HG03064 (cell line): ENCODE measurements at regions not wholly inside any gene's neighbourhood (a gene's known extent, or its start where the extent isn't known, plus 50 kb on each side); places are given as distances from the start of the nearest gene placed in this dataset.

ENCODE experiments used
- ATAC-seq: cut with Tn5 transposase; IDR thresholded peaks from one replicate; pipeline ENCODE4 v1.9.1; 2021; ENCODE audit warnings: low read depth; ENCODE audit not compliant: unreplicated experiment

DNA sequence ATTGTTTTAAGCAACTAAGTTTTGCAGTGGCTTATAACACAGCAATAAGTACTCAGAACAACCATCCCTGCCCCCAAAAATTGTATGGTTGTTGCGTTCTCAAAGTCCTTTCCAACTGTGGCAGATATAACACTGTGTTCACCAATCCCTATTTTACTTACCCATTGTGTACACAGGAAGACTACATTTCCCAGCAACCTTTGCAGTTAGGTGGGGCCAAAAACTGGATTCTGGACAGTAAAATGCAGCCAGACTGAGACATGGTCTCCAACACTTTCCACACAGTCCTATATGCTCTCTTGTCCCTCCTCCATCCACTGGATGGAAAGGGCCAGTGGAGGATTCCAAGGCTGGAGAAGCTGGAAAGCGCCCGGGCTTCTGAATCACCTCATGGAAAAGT is 523.6 kb downstream of the BCOR start:
- no peak for ATAC-seq

DNA sequence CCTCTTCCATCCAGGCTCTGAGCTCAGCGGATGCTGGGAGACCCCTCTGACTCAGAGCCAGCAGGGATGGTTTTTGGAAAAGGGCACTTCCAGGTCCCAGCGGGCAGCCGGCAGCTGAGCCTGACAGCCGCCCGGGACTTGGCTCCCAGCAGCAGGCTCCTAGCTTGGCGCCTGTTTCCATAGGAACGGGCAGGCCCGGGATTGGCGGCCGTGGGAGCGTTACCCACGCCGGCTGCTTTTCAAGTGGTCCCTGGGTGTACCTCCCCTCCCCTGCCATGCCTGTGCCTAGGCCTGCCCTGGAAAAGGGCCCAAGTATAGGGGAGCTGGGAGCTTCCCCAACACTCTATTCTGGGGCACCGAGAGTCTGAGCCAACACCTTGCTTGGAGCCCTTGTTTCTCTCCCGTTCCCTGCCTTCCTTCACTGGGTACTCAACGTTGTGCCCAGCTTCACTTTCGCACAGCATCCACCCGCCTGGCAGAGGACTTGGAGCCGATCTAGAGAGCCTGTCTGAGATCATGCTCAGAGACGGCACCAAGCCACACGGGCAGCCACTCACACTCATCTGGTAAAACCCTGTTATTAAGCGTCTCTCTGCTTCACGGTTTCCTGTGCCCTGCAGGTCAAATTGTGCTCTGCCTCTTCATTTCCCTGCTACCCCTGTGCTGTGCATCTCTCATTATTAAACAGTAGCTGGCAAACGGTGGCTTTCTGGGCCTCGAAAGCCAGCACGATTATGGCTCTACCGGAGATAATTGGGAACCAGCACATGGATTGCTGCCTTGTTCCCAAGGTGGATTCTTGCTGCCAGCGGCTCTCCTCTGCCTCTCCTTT is 521.5 kb downstream of the BCOR start:
- ATAC-seq: no peak

DNA sequence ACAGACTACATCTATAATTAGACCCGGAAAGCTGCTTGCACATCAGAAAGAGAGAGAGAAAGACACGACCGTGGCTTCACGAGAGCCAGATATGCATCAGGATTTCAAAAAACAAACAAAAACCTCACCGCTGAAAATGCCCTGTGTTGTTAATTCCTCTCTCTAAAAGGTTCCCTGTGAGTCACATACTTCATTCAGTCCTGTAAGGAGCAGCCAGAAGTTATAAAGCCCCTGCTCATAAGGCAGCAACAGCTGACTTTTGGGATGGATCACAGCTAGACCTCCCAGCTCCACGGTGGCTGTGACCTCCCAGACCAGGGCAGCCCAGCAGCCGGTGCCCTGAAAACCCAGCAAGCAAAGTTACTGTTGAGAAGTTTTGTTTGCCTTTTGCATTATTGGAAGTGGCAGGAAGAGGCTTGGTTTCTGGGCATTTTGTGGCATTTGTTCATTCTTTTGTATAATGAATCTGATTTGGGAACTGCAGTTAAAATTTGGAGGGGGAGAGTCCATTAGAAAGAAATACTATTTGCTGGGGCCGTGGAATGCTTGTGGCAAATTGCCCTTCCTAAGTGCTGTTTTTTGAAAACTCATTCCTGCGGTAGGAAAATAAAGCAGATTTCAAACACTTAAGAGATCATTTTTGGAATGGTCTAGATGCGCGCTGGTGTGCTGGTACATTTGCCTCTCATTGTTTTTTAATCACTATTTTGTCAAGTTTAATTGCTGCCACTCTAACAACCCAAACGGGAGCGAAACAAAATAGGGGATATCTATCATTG is 520.4 kb downstream of the BCOR start:
- no peak for ATAC-seq

DNA sequence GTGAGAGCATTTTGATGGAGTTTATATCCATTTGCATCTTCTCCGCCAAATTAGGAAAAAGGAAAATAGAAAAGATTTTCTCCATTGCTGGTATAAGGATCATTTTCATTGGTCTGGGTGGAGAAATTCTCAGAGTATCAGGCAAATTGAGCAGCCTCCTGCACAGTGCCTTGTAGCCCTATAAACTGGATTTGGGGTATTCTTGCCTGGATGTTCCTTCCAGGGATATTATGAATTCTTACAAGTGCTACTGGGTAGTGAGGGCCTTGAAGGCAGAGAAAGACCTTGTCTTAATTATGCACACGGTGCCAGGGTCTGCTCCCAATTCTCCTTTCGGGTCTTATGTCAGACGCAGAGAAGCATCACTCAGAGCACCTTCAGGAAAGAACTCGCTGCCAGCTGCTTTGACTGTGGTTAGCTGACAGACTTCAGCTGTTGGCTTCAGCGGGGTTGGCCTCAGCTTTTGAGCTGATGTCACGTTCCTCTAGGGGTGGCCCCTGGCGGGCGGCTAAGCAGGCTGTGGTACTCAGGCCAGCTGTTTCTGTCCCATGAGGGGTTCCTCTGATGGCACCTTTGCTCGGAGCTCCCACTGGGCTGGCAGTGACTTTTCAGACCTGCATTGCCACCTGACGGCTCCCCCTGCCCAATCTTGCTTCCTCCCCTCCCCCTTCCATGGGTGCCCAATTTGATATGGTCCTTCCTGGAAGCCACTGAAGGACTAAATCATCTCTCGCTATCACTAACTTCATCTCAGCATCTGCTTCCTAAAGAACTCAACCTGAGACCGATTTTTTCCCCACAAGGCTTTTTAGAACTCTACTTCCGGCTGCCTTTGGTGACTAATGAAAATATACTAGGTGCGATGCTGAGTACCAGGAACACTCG is 519.5 kb downstream of the BCOR start:
- peak; percentile 92 for ATAC-seq

DNA sequence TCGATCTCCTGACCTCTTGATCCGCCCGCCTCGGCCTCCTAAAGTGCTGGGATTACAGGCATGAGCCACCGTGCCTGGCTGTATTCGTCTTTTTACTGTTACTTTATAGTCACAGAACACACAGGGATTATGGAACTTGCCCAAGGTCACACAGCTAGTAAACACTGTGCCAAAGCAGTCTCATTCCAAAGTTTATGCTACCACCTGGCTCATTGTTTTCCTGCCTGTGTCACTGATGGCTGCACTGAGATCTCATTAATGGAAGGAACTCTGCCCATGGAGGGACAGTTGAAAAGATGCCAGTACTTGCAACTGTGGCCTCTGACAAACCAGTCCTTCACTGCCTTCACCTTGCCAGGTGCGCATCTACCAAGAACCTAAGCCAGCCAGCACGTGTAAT is 517.7 kb downstream of the BCOR start:
- no peak for ATAC-seq

DNA sequence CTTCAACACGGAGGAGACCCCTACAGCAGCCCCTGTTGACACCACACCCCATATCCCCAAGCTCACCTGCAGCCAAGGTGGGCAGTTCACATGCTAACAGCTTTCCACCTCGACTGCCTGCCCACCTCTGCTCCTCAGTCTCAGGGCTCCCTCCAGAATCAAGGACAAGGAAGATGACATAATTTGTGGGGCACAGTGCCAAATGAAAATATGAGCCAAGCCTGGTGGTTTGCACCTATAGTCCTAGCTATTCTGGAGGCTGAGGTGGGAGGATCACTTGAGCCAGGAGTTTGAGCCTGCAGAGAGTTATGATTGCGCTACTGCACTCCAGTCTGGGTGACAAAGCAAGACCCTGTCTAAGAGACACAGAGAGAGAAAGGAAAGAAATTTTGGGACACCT is 516.3 kb downstream of the BCOR start:
- ATAC-seq: no peak

DNA sequence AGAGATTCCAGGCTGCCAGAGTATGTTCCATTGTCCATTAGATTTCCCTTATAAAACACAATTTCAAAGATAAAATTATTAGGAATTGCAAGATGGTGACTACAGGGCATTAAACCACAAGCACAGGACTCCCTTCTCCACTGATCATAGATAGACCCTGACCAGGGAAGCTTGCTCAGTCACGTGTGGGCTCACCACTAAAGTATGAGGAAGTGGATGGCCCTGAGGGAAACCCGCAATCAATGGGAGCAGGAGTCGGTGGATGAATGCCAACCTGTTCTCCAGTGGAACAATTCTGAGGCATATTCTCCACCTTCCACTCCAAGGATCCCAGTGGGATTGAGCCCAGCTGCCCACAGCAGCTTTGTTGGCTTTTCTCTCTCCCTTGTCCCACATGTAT is 515.7 kb downstream of the BCOR start:
- no peak for ATAC-seq

DNA sequence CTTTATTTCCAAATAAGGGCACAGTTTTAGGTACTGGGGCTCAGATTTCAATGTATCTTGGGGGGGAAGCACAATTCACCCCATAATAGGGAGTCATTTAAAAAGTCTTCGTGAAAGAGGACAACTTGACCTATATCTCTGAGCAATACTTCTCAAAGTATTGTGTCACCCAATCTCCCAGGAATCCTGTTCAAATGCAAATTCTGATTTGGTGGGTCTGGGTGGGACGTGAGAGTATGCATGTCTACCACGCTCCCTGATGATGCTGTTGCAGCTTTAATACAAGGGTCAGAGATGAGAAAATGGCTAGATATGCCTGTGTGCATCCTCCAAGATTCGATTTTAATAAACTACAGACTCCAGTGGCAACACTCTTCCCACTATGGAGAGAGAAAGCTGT is 514.8 kb downstream of the BCOR start:
- no peak for ATAC-seq

DNA sequence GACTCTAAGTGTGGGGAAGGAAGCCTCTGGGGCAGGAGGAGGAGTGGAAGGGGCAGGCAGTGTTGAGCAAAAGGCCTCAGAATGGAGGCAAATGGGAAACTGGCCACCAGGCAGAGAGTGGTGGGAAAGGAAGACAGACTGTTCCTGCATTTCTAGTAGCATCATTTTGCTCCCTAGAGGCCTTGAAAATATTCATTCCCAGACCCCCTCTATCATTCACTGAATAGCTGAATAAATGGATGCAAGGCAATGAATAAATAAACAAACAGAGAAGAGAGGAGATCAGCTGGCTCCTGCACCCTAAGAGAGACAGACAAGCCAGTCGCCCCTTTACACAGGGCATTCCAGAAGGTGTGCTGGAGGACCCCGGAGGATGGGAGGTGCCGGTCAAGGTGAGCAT is 511.9 kb downstream of the BCOR start:
- no peak for ATAC-seq

DNA sequence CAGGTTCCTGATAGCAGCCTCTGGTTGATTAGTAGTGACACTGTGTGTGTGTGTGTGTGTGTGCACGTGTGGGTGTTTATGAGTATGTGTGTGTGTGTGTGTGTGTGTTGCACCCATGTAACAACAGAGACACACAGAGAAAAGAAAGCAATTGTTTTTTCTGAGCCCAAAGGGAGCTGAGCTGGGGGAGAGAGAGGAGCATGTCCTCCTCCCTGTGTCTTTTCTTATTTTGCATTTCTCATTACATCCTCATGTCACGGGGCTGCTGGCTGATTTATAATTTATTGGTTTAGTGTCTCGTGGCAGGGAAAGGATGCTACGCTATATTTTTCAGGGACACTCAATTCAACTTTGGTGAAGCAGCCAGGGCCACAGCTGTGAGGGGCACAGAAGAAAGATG is 511.4 kb downstream of the BCOR start:
- no peak for ATAC-seq

DNA sequence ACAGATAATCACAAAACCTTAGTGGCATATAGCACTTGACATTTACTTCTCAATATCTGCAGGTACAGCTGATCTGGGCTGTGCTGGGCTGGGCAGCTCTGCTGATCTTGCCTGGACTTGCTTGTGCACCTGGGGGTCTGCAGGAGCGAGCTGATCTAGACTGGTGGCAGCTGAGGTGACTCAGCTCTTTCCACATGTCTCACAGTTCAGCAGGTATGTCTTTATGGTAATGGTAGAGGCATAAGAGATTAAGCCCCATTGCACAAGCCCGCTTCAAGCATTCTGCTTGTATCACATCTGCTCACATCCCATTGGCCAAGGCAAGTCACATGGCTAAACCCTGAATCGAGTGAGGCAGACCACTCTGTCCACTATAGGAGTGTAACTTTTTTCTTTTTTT is 506.7 kb downstream of the BCOR start:
- ATAC-seq: no peak

DNA sequence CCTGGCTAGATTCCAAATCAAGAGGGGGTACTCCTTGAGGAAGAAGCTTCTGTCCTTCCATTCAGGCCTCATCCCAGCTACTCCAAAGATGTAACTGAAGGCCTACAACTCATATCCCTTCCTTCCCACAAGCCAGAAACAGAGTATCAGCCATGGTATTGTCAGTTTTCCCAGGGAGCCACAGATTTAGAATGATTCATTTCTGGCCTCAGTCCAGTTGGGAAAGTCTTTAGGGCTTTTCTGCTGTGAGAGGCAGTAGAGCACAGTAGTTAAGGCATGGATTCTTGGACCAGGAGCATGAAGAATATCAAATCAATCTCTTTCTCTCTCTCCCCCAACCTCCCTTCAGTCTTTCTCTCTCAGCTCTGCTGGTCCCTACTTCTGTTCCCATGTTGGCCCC is 505.0 kb downstream of the BCOR start:
- no peak for ATAC-seq

DNA sequence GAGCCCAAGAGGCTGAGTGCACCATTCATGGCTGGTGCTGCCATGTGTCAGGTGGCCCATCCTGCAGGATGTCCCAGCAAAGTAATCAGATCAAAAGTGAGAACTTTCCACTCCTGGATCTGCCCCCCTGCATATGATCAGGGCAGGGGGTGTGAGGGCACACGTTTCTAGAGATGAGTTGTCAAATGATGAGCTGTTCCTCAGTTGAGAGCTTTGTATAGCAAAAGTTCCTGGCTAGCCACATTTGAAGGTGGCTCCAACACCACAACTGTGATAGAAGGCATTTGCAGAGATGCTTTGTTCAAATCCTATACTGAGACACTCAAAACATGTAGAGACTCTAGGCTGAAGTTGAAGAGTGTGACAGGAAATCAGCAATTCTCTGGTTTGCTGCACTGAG is 501.8 kb downstream of the BCOR start:
- no peak for ATAC-seq

DNA sequence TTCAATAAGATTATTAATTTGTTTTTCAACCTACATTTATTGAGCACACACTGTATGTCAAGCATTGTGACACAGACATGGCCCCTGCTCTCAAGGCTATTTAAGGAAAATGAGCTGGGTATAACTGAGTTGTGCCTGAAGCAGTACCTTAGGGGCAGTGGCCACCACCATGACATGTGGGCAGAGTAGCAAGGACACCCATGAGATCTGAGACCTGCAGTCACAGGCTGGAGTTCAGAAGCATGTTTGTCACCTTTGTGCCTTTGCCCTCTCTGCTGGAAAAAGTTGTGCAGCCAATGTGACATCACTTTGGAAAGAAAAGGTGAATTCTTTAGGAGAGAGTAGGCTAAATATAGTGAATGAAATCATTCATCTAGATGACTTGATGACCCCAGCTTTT is 501.3 kb downstream of the BCOR start:
- no peak for ATAC-seq

DNA sequence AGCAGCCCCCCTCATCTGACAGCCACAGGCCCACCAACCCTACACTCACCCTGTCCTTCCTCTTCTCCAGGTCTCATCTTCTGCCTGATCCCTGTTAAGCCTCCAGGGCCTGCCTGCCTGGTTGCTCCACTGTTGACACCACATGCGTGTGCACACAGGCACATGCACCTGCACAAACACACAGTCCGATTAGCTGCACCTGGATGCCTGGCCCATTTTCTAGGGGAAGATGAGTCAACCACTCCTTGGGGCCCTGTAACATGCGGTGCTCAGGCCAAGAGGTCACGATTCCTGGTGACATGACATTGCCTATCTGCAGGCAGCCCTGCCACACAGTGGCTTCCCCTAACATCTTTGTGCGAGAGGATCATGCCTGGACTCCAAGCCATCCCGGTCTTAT is 498.4 kb downstream of the BCOR start:
- ATAC-seq: no peak

DNA sequence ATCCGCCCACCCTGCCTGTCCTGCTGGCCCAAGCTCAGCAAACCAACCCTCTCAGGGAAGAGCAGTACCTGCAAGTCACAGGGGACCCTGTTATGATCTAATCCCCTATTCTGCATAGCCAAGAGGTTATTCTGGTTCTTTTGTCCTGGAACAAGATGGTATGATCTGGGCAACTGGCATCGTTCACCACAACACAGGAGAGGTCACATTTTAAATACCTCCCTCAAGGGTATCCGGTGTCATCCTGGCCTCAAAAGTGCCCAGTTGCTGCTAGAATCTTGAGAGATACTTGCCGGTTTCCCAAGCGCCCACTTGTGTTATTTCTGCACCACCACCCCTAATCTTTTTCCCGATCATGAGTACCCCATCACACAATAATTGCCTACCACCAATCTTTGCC is 497.5 kb downstream of the BCOR start:
- ATAC-seq: no peak

DNA sequence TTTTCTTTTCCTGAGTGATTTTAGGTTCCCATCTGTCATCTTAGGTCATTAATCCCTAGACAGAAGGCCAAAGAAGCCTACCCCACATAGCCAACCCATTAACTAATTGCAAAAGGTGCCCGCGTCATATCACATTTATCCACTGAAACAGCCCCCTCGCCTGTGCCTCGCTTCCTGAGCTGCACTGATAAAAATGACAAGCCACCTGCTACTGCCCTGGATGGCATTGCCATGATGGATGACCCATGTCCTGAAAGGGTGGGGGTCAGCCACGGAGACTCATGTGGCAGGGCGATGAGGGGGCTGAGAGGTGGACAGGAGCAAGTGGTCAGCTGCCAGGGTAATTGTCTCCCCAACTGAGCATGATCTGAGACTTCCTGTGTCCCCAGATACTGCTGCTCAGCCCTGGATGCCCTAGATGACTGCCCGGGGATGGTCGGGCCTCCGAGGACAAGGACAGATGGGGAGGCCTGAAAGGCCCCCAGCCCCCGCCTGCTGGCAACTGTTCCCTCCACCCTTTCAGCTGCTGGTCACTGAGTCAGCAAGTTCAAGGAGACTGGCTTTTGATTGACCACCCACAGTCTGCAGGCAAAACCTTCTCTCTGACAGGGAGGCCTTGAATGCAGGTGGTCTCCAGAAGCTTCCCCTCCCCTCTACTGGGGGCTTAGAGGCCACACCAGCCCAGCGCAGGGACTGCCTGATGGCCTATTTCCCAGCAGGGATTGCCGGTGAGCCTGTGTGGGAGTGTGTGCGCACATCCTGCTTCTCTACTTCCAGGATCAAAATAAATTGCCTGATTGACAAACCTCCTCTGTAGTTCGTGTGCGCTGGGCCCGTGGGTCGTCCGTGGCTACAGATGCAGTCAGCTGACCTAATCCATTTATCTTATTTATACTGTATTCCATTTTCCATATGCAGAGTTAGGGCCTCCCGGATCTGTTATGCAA is 496.3 kb downstream of the BCOR start:
- ATAC-seq: no peak

DNA sequence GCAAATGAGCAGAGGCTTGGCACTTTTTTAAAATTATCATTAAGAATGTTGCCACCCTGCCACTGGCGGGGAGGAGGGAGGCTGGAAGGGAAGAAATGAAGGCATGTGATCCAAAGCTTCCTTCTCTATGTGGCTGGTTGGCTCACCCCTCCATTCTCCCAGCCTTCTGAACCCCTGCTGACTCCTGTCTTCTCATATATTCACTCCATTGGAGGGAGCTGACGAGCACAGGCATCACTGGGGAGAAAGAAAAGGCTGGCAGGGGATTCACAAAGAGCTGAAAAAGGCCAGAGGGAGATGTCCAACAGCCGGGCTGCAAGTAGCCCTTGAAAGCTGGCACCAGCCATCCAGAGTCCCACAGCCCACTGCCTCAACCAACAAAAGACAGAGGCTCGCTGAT is 495.6 kb downstream of the BCOR start:
- ATAC-seq: no peak

DNA sequence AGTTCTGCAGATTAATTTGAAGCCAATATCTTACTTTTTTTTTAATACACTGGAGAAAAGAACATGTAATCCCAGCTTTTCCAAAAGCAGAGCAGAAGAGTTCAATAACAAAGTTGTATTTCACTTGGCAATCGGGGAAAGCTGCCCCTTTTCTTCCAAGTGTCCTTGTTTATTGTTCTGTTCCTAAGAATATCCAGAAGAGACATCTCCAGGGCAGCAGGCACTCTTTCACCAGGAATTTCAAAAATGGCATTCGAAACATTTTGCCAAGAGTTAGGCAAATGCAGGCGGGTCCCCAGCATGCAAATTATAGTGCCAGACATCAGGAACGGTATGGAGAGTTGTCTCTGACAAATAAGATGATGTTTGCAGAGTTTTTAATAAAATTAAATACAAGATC is 494.5 kb downstream of the BCOR start:
- no peak for ATAC-seq

DNA sequence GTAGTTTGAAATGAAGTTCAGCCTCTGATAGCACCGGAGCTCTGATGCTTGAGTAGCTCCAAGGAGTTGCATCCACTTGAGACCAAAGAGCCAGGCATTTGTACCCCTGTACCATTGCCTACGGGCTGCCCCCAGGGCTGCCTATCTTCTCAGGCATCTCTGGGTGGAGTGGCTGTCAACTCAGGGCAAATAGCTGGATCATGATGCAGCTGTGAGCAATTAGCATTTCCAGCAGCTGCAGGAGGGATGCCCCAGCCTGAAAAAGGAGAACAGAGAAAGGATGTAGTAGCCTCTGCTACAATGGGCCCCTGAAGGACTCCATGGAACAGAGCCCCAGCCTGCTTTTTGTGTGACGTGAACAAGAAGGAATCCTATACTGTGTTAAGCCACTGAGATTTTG is 492.6 kb downstream of the BCOR start:
- ATAC-seq: no peak
